Astrocyte (in vitro differentiated cells and primary cell): ENCODE measurements at regions not wholly inside any gene's neighbourhood (a gene's known extent, or its start where the extent isn't known, plus 50 kb on each side); places are given as distances from the start of the nearest gene placed in this dataset.

ENCODE experiments used
- CTCF ChIP-seq: IDR thresholded peaks from 2 replicates; pipeline ENCODE4 v1.5.1; 2011; ENCODE audit warnings: low read depth, mild to moderate bottlenecking, inconsistent platforms, low read length, moderate library complexity; ENCODE audit not compliant: insufficient read depth
- EZH2 ChIP-seq: IDR thresholded peaks from 2 replicates; pipeline ENCODE4 v1.6.1; 2012; ENCODE audit warnings: mild to moderate bottlenecking, low read length, inconsistent platforms; ENCODE audit not compliant: insufficient read depth

DNA sequence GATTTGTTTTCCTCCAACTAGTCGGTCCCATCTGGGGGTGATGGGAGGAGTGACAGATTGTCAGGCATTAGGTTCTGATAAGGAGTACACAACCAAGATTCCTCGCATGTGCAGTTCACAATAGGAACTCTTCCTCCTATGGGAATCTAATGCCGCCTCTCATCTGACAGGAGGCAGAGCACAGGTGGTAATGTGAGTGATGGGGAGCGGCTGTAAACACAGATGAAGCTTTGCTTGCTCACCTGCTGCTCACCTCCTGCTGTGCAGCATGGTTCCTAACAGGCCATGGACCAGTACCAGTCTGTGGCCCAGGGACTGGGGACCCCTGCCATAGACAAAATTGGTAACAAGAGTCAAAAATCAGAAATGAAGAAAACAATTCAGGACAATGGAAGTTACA, 173.3 kb upstream of the HMHB1 start:
- TF ChIP-seq EZH2, result no peak
- no peak for TF ChIP-seq CTCF
